NCI-H146 treated with DMSO at 0.1 percent for 48 hours (cell line): ENCODE measurements at regions not wholly inside any gene's neighbourhood (a gene's known extent, or its start where the extent isn't known, plus 50 kb on each side); places are given as distances from the start of the nearest gene placed in this dataset.

ENCODE experiments used
- DNase-seq: peaks from one replicate; lab custom pipeline; 2025; ENCODE audit not compliant: unreplicated experiment; lab: John Stamatoyannopoulos, UW

GRCh38 chr1:56084246-56084645 is 495.1 kb downstream of the PLPP3 start:
- no peak for DNase-seq

GRCh38 chr1:56081736-56082135 is 497.6 kb downstream of the PLPP3 start:
- DNase-seq = no peak

- no peak for DNase-seq
Observed at GRCh38 chr1:56081173-56081572, 498.2 kb downstream of the PLPP3 start.

GRCh38 chr1:56080123-56080522 is 499.2 kb downstream of the PLPP3 start:
- no peak for DNase-seq

GRCh38 chr1:56079391-56079790 is 500.0 kb downstream of the PLPP3 start:
- no peak for DNase-seq

- DNase-seq = no peak
Observed at GRCh38 chr1:56077206-56077605, 502.2 kb downstream of the PLPP3 start.

- DNase-seq = no peak
Observed at GRCh38 chr1:56074007-56074651, 505.2 kb downstream of the PLPP3 start.

- DNase-seq = no peak
Observed at GRCh38 chr1:56073614-56074006, 505.8 kb downstream of the PLPP3 start.

GRCh38 chr1:56073206-56073605 is 506.2 kb downstream of the PLPP3 start:
- DNase-seq = no peak

GRCh38 chr1:56072310-56072709 is 507.1 kb downstream of the PLPP3 start:
- DNase-seq = no peak

- DNase-seq = no peak
Observed at GRCh38 chr1:56071351-56071750, 508.0 kb downstream of the PLPP3 start.

- DNase-seq = no peak
Observed at GRCh38 chr1:56070601-56071000, 508.8 kb downstream of the PLPP3 start.

- DNase-seq = no peak
Observed at GRCh38 chr1:56069824-56070223, 509.5 kb downstream of the PLPP3 start.

- no peak for DNase-seq
Observed at GRCh38 chr1:56068908-56069307, 510.5 kb downstream of the PLPP3 start.

- no peak for DNase-seq
Observed at GRCh38 chr1:56068210-56068609, 511.2 kb downstream of the PLPP3 start.

- DNase-seq = no peak
Observed at GRCh38 chr1:56065729-56066128, 513.6 kb downstream of the PLPP3 start.

- no peak for DNase-seq
Observed at GRCh38 chr1:56064705-56065104, 514.7 kb downstream of the PLPP3 start.

- DNase-seq = no peak
Observed at GRCh38 chr1:56063461-56063860, 515.9 kb downstream of the PLPP3 start.

- no peak for DNase-seq
Observed at GRCh38 chr1:56062625-56063024, 516.7 kb downstream of the PLPP3 start.

GRCh38 chr1:56061824-56062223 is 517.5 kb downstream of the PLPP3 start:
- DNase-seq = no peak

- DNase-seq = no peak
Observed at GRCh38 chr1:56060906-56061305, 518.5 kb downstream of the PLPP3 start.

GRCh38 chr1:56057466-56058405 is 521.6 kb downstream of the PLPP3 start:
- no peak for DNase-seq
